GM12892 (cell line): ENCODE measurements at regions not wholly inside any gene's neighbourhood (a gene's known extent, or its start where the extent isn't known, plus 50 kb on each side); places are given as distances from the start of the nearest gene placed in this dataset.

Experiments used
- DNase-seq: peaks from one replicate; pipeline ENCODE4 v3.0.0; 2011; ENCODE audit not compliant: insufficient read length
- FAIRE-seq: peaks from 2 replicates; lab custom pipeline; 2011; peaks lifted over from hg19 to GRCh38; lab: Jason Lieb, UNC
- POLR2A ChIP-seq: IDR thresholded peaks from 2 replicates; pipeline ENCODE4 v1.6.1; 2011; ENCODE audit warnings: low read depth, low read length, control low read depth
- POLR2AphosphoS5 ChIP-seq: IDR thresholded peaks from 2 replicates; pipeline ENCODE4 v1.6.1; 2011; ENCODE audit warnings: low read depth, low read length, control low read depth
- TAF1 ChIP-seq: IDR thresholded peaks from 2 replicates; pipeline ENCODE4 v1.6.1; 2011; ENCODE audit warnings: low read depth, mild to moderate bottlenecking, control low read depth, low read length, borderline replicate concordance

- FAIRE-seq, result no peak
- no peak for DNase-seq
Observed at GRCh38 chr9:106069241-106069640, 374.9 kb downstream of the TMEM38B start.

GRCh38 chr9:106072421-106072820 is 378.1 kb downstream of the TMEM38B start:
- FAIRE-seq (no peak), DNase-seq (no peak)
- TF ChIP-seq POLR2AphosphoS5 (no peak), TAF1 (no peak), POLR2A (no peak)

More at GRCh38 chr9:106069241-106069640, 374.9 kb downstream of the TMEM38B start:
- TF ChIP-seq TAF1 (no peak), POLR2A (no peak), POLR2AphosphoS5 (no peak)

GRCh38 chr9:106074006-106074405 is 379.7 kb downstream of the TMEM38B start:
- TF ChIP-seq POLR2AphosphoS5 (no peak), TAF1 (no peak), POLR2A (no peak)
- DNase-seq (no peak), FAIRE-seq (no peak)

- no peak for DNase-seq
- no peak for FAIRE-seq
- TF ChIP-seq POLR2A (no peak), TAF1 (no peak), POLR2AphosphoS5 (no peak)
Observed at GRCh38 chr9:106075236-106075959, 381.1 kb downstream of the TMEM38B start.

- FAIRE-seq (no peak), DNase-seq (no peak)
- TF ChIP-seq POLR2AphosphoS5, result no peak
- TF ChIP-seq TAF1, result no peak
- no peak for TF ChIP-seq POLR2A
Observed at GRCh38 chr9:106075960-106076327, 381.6 kb downstream of the TMEM38B start.

- TF ChIP-seq POLR2A, result no peak
- TF ChIP-seq TAF1, result no peak
- no peak for TF ChIP-seq POLR2AphosphoS5
- FAIRE-seq (no peak), DNase-seq (no peak)
Observed at GRCh38 chr9:106076711-106077110, 382.4 kb downstream of the TMEM38B start.

GRCh38 chr9:106077731-106078130 is 383.4 kb downstream of the TMEM38B start:
- DNase-seq, result no peak
- FAIRE-seq, result no peak
- TF ChIP-seq POLR2AphosphoS5 (no peak), POLR2A (no peak), TAF1 (no peak)

GRCh38 chr9:106082621-106083020 is 388.3 kb downstream of the TMEM38B start:
- FAIRE-seq, result no peak
- no peak for DNase-seq
- TF ChIP-seq TAF1 (no peak), POLR2AphosphoS5 (no peak), POLR2A (no peak)

GRCh38 chr9:106084702-106085101 is 390.4 kb downstream of the TMEM38B start:
- no peak for FAIRE-seq
- TF ChIP-seq TAF1 (no peak), POLR2A (no peak)
- DNase-seq, result no peak

- DNase-seq, result no peak
- no peak for TF ChIP-seq TAF1
- TF ChIP-seq POLR2A, result no peak
- no peak for TF ChIP-seq POLR2AphosphoS5
- FAIRE-seq, result no peak
Observed at GRCh38 chr9:106085479-106085878, 391.1 kb downstream of the TMEM38B start.

- TF ChIP-seq POLR2A (no peak), POLR2AphosphoS5 (no peak), TAF1 (no peak)
- FAIRE-seq, result no peak
- no peak for DNase-seq
Observed at GRCh38 chr9:106092083-106092482, 397.7 kb downstream of the TMEM38B start.

GRCh38 chr9:106102821-106103220 is 408.5 kb downstream of the TMEM38B start:
- TF ChIP-seq TAF1, result no peak
- no peak for TF ChIP-seq POLR2A
- TF ChIP-seq POLR2AphosphoS5, result no peak
- FAIRE-seq, result no peak
- no peak for DNase-seq

GRCh38 chr9:106104887-106105286 is 410.5 kb downstream of the TMEM38B start:
- DNase-seq (no peak), FAIRE-seq (no peak)
- TF ChIP-seq POLR2A (no peak), POLR2AphosphoS5 (no peak), TAF1 (no peak)
